HG03108 (cell line): ENCODE measurements at regions not wholly inside any gene's neighbourhood (a gene's known extent, or its start where the extent isn't known, plus 50 kb on each side); places are given as distances from the start of the nearest gene placed in this dataset.

Experiments used
- ATAC-seq: cut with Tn5 transposase; IDR thresholded peaks from one replicate; pipeline ENCODE4 v1.9.1; 2021; ENCODE audit warnings: moderate library complexity; ENCODE audit not compliant: unreplicated experiment

DNA sequence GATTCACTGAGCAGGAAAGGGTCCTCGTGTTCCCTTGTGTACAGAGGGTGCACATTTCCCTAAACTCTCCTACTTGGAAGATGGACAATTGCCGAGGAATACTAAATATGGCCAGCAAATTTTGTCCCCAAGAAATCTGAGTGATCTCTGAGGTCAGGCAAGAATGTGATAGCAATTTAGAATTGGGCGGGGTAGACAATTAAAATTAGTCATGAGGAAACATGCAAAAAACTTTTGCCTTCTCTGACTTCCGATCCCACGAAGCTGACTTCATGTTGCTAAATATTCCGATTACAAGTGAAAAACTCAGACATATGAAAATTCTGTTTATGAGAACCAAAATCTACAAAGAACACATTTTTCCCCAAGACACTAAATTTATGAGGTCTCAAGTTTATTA, 453.9 kb upstream of the ZFP42 start:
- no peak for ATAC-seq

- no peak for ATAC-seq
Observed at GRCh38 chr4:187544461-187545053, 451.0 kb upstream of the ZFP42 start.

DNA sequence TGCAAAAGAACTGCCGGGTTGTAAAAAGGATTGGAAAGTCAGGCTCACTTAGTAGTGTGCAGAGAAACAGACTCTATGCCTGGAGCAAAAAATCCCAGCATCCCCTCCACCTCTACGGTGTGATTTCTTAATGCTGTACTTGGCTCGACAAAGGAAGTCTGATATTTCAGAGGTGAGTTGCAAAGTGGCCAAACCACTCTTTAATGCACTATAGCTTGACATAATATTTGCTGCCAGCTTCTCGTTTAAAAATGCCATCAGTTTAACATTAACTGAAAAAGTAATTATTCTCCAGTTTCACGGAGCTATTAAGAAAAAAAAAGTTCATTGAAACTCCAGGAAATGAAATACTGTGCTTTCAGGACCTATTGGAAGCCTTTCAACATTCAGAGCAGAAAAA, 448.3 kb upstream of the ZFP42 start:
- no peak for ATAC-seq

GRCh38 chr4:187550256-187550950, 445.2 kb upstream of the ZFP42 start:
- no peak for ATAC-seq

DNA sequence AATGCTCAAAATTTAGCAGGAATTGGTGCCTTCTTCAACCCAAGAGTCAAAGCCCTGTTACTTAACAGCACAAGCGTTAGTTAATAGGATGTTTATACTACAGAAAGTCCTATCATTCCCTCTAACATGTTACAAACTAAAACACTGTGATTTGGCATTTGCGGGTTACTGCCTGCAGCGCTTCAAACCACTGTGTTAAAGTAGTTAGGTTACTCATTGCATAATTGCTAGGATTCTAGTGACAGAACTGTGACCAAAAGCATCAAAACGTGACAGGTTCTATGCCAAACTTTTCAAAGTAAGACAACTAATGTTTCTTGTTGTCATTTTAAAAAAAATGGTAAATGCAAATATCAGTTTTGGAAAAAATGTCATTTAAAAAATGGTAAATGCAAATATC, 442.8 kb upstream of the ZFP42 start:
- no peak for ATAC-seq

GRCh38 chr4:187555174-187555573, 440.4 kb upstream of the ZFP42 start:
- no peak for ATAC-seq

DNA sequence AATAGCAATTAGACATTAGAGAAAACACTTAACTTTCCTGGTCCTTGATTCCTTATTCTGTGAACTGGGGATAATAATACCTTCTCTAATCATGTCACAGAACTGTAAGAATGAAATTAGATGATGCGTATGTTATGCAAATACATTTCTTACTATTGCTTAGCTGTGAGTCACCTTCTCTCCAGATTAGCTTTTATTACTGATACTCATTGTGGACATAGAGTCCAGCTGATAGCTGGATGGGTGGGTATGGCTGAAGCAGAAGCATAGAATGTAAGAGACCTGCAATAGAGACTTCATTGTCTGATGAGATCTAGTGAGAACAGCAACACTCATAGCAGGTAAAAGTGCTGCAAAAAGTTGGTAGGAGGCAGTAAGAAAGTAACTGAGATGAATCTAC, 437.2 kb upstream of the ZFP42 start:
- no peak for ATAC-seq

DNA sequence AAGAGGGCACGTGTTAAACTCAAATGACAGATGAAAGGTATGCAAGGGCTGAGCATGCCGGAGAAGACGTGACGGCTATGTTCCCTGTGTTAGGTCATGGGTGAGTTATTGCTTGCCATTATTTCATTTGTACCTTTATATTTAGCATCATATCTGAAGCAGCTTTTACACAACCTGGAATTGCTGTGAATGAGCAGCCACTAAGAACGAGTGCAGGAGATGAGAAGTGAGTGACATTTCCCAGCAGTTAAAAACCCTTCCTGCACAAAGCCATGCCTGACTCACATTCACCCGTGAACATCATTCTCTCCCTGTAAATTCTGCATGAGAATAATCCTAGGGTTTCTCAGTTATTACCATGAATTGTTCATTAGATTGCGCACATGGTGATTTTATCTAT, 433.2 kb upstream of the ZFP42 start:
- ATAC-seq, result no peak

DNA sequence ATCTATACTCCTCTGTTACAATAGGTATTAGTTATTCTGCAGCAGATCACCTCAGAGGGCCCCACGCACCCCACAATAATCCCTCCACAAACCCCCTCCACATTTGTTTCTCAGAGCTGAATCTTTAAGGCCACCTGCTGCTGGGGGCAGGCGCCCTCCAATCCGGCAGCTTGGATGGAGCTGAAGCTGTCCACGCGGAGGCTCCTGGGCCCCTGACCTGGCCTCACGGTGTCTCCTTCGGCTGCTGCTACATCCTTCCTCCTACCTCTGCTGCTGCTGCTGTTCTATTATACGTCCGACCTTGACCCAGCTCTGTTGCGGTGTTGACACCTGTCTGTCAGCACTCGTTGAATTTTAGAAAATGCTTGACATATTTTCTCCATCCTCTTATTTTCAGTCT, 430.2 kb upstream of the ZFP42 start:
- no peak for ATAC-seq

DNA sequence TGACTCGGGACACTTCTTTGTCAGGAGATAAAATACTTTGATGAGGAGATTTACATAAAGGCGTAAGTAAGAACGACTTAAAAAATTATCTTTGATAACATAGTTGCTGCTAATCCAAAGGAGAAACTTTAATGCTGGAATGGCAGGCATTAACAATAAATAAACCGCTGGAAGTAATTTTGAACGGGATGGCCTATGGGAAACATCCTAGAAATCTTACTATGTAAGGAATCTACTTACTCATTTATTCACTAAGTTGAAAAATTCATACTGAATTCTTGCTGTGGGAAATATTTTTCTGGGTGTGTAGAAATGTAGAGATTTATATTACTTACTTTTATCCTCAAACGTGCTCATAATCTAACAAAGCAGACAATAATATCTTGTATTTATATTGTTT, 425.7 kb upstream of the ZFP42 start:
- ATAC-seq, result no peak

DNA sequence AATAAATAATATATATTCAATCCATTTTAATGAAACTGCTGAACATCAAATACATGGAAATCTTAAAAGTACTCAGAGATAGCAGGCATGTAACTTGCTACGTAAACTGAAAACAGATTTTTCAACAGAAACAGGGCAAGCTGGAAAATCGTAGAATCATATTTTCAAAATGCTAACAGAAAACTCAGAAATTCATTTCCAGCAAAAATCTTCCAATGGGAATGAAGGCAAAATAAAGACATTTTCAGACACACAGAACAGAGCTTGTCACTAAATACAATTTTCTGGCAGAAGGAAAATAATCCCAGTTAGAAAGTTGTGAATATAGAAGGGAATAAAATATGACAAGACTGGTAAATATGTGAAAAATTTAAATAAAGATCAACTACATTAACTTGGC, 419.9 kb upstream of the ZFP42 start:
- ATAC-seq, result no peak

GRCh38 chr4:187576751-187577150, 418.8 kb upstream of the ZFP42 start:
- no peak for ATAC-seq

DNA sequence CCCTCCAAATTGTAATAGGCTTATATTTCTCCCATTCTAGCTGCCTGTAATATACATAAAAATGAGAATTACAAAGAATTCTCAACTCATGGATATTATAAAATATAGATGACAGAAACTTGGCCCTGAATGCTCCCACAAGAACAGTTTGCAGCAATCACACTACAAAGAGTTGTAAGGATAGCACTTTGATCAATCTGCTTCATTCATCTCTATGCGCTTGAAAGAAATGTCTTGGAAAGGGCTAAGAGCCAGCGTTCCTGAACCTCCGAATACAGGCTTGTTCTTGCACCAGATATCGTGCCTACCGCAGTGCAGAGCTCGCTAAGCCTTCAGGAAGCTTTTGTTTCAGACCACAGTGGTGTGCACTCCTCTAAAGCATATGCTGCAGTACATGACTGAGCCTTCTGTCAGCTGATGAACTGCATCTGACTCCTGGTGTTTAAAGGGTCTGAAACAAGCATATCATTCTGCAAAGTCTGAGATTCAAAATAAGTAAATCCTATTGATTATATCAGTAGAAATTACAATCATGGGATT, 417.6 kb upstream of the ZFP42 start:
- no peak for ATAC-seq

DNA sequence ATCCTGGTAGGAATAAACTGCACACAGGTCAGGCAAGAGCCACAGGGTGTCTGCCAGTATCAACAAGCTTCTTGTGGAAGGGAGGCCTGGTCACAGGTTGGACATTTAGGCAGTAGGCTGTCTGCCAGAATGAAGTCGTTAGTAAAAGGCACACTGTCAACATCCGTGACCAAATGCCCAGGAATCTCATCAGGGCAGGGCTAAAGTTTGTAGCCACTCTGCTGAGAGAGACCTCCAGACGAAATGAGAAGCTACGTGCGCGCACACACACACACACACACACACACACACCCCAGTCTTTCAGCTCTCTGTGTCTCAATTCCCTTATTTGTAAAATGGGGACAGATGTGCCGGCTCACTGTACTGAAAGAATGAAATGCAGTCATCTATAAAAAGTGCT, 408.7 kb upstream of the ZFP42 start:
- ATAC-seq, result no peak

GRCh38 chr4:187598196-187598595, 397.4 kb upstream of the ZFP42 start:
- no peak for ATAC-seq

GRCh38 chr4:187602339-187603092, 393.1 kb upstream of the ZFP42 start:
- ATAC-seq, result no peak

GRCh38 chr4:187603093-187604025, 392.2 kb upstream of the ZFP42 start:
- no peak for ATAC-seq

DNA sequence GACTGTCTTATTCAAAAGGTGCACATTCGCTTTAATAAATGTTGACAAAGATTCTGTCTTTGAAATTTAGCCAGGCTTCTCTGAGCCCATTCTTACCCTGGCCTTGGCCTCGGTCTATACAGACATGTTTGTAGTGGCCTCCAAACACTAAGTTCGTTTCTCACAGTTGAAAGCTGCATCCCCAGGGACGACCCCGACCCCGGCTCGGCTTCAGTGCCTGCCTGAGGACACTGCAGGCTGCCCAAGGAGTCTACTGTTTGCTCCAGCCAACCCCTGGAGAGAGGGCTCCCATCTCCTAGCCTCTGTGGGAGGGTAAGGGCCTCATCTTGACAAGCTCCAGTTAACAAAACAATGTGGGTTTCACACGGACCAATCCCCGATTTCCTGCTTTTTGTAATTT, 390.6 kb upstream of the ZFP42 start:
- no peak for ATAC-seq

- ATAC-seq, result no peak
Observed at GRCh38 chr4:187606581-187606980, 389.0 kb upstream of the ZFP42 start.

GRCh38 chr4:187608001-187608421, 387.6 kb upstream of the ZFP42 start:
- no peak for ATAC-seq

- no peak for ATAC-seq
Observed at GRCh38 chr4:187612301-187612700, 383.3 kb upstream of the ZFP42 start.
